Heart left ventricle (tissue), 13 donors: ENCODE measurements at regions not wholly inside any gene's neighbourhood (a gene's known extent, or its start where the extent isn't known, plus 50 kb on each side); places are given as distances from the start of the nearest gene placed in this dataset.

Experiments
- POLR2A ChIP-seq, 2 donors: fragments of 450-650 bp; IDR thresholded peaks; one replicate each; pipeline ENCODE4 v1.6.1; 2017; ENCODE audit warnings: antibody characterized with exemption in 2 of 2, mild to moderate bottlenecking in 2 of 2, moderate library complexity in 2 of 2
- TF ChIP-seq, protein P1 (sequence below), 12 donors: fragments of 200-600 bp; sonication (generic) in 4 of 12; IDR thresholded peaks; one replicate each; pipeline versions ENCODE4 v1.5.0 to v1.8.0; 2018 to 2022; ENCODE audit warnings: antibody characterized with exemption in 12 of 12, mild to moderate bottlenecking in 5 of 12
- donor health status: ischemic (EF 13 %, LVEDD 7.1; RV severe dilation, severe dysfunction).
- donor health status: DM: no; HTN: yes; CAD: no.
- donor health status: DM: no; HTN: no; CAD: no.
- donor health status: ischemic (EF 25% LVEDD 6.9; RV normal size, moderate dysfunction).
- donor health status: ischemic (EF 25% LVEDD 5.7; RV mildly dilated, moderate dysfunction).
- donor health status: ischemic (EF 35%, LVEDD 5.7; RV mildly dilated, moderate dysfunction).
- donor health status: nonischemic (EF 11% LVEDD 7.7; RV severe dilation, severe dysfunction).
- donor health status: DM: yes; HTN: yes; CAD: no.
- donor health status: PGD.
- donor health status: ischemic (EF 29% LVEDD 5.4; RV normal size, mild dysfunction).
- donor health status: nonischemic (EF 23%, LVEDD 6.1; RV moderate dilation, normal function).

DNA sequence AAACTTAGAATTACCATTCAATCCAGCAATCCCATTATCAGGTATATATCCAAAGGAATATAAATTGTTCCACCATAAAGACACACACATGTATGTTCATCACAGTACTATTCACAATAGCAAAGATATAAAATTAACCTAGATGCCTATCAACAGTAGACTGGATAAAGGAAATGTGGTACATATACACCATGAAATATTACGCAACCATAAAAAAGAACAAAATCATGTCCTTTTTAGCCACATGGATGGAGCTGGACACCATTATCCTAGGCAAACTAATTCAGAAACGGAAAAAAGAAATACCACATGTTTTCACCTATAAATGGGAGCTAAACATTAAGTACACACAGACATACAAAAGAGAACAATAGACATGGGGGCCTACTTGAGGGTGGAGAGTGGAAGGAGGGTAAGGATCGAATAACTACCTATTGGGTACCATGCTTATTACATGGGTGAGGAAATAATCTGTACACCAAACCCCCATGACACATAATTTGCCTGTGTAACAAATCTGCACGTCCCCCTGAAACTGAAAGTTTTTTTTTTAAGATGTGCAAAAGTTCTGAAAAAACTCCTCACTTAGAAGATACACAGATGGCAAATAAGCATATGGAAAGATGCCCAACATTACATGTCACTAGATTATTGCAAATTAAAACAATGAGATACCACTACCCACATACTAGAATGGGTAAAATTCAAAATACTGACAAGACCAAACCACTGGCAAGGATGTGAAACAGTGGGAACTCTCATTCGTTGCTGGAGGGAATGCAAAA lies 313.0 kb upstream of the CD180 start:
- TF ChIP-seq POLR2A (IDR thresholded peaks at IDR 0.05): no peak
- TF ChIP-seq, protein P1, sequence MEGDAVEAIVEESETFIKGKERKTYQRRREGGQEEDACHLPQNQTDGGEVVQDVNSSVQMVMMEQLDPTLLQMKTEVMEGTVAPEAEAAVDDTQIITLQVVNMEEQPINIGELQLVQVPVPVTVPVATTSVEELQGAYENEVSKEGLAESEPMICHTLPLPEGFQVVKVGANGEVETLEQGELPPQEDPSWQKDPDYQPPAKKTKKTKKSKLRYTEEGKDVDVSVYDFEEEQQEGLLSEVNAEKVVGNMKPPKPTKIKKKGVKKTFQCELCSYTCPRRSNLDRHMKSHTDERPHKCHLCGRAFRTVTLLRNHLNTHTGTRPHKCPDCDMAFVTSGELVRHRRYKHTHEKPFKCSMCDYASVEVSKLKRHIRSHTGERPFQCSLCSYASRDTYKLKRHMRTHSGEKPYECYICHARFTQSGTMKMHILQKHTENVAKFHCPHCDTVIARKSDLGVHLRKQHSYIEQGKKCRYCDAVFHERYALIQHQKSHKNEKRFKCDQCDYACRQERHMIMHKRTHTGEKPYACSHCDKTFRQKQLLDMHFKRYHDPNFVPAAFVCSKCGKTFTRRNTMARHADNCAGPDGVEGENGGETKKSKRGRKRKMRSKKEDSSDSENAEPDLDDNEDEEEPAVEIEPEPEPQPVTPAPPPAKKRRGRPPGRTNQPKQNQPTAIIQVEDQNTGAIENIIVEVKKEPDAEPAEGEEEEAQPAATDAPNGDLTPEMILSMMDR (IDR thresholded peaks at IDR 0.05): no peak
